ENCODE measurements at regions not wholly inside any gene's neighbourhood (a gene's known extent, or its start where the extent isn't known, plus 50 kb on each side); places are given as distances from the start of the nearest gene placed in this dataset.

DNA sequence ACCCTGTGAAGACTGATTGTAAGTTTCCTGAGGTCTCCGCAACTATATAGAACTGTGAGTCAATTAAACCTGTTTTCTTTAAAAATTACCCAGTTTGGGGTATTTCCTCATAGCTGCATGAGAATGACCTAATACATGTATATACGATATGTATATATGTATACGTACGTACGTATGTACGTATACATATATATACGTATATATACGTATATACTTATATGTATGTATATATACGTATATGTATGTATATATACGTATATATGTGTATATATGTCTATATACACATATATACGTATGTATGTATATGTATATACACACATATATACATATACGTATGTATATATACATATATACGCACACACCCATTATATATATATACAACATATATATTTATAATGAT, 1153.0 kb upstream of the CDH18 start:
- Mint-ChIP-seq H3K4me1 (ENCODE audit: low read depth) (no peaks in the 10 kb centered on the region), H3K27ac (no peak overlapping the region), H3K36me3 (ENCODE audit: low read depth) (no peaks in the 10 kb centered on the region), H3K9me3 (peaks cover 6% of the 10 kb centered on the region; the same call in 1 of the 2 replicates), H3K27me3 (ENCODE audit: insufficient read depth) (no peaks in the 10 kb centered on the region), H3K4me3 (no peak overlapping the region)
- DNase-seq, result no peak
- no peak for TF ChIP-seq CTCF (IDR thresholded peaks at IDR 0.05)

GRCh38 chr5:21126236-21126635, 1138.2 kb upstream of the CDH18 start:
- TF ChIP-seq CTCF (IDR thresholded peaks at IDR 0.05), result no peak
- no peak for DNase-seq
- H3K9me3 Mint-ChIP-seq, result peaks cover 34% of the 10 kb centered on the region
- no peaks in the 10 kb centered on the region for H3K27me3 Mint-ChIP-seq (ENCODE audit: insufficient read depth)
- no peak overlapping the region for H3K27ac Mint-ChIP-seq
- no peaks in the 10 kb centered on the region for H3K4me1 Mint-ChIP-seq (ENCODE audit: low read depth)
- no peak overlapping the region for H3K4me3 Mint-ChIP-seq
- H3K36me3 Mint-ChIP-seq (ENCODE audit: low read depth), result no peaks in the 10 kb centered on the region; the same call in 1 of the 2 replicates

GRCh38 chr5:21125238-21125983, 1137.4 kb upstream of the CDH18 start:
- no peak overlapping the region for H3K4me3 Mint-ChIP-seq
- no peaks in the 10 kb centered on the region; the same call in 1 of the 2 replicates for H3K36me3 Mint-ChIP-seq (ENCODE audit: low read depth)
- H3K9me3 Mint-ChIP-seq, result peaks cover 30% of the 10 kb centered on the region
- TF ChIP-seq CTCF (IDR thresholded peaks at IDR 0.05), result no peak
- no peaks in the 10 kb centered on the region for H3K27me3 Mint-ChIP-seq (ENCODE audit: insufficient read depth)
- H3K4me1 Mint-ChIP-seq (ENCODE audit: low read depth), result no peaks in the 10 kb centered on the region
- no peak overlapping the region for H3K27ac Mint-ChIP-seq
- no peak for DNase-seq

DNA sequence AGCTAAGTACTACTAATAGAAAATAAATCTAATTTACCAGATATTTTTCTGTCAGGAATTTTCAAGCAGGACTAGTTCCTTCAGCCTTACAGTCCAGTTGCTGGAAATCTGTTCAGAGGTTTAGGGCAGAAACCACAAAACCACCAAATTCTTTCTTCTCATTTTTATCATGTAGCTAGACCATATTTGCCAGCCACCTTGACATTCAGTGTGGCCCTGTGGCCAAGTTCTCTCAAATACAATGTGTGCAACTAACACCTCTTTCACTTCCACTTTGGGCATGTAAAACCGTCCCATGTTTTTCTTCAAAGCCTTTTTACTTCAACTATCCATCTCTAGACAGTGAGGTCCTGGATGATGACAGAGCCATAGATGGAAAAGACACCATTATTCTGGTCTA, 1133.2 kb upstream of the CDH18 start:
- Mint-ChIP-seq H3K27ac (no peak overlapping the region), H3K4me3 (no peak overlapping the region), H3K36me3 (ENCODE audit: low read depth) (no peaks in the 10 kb centered on the region), H3K9me3 (peaks cover 31% of the 10 kb centered on the region), H3K4me1 (ENCODE audit: low read depth) (no peaks in the 10 kb centered on the region), H3K27me3 (ENCODE audit: insufficient read depth) (no peaks in the 10 kb centered on the region)
- no peak for DNase-seq
- TF ChIP-seq CTCF (IDR thresholded peaks at IDR 0.05), result no peak

- Mint-ChIP-seq H3K27ac (no peak overlapping the region), H3K9me3 (peaks cover 14% of the 10 kb centered on the region), H3K36me3 (ENCODE audit: low read depth) (no peaks in the 10 kb centered on the region), H3K4me3 (no peak overlapping the region), H3K27me3 (ENCODE audit: insufficient read depth) (no peaks in the 10 kb centered on the region; the same call in 1 of the 2 replicates), H3K4me1 (ENCODE audit: low read depth) (no peaks in the 10 kb centered on the region)
- no peak for DNase-seq
- TF ChIP-seq CTCF (IDR thresholded peaks at IDR 0.05), result no peak
Measured at GRCh38 chr5:21097661-21098060, 1109.7 kb upstream of the CDH18 start.
